ENCODE measurements at regions not wholly inside any gene's neighbourhood (a gene's known extent, or its start where the extent isn't known, plus 50 kb on each side); places are given as distances from the start of the nearest gene placed in this dataset.

GRCh38 chr13:29907670-29908069 lies 57.3 kb upstream of the UBL3 start:
- TF ChIP-seq CTCF (IDR thresholded peaks at IDR 0.05) (no peak), POLR2A (IDR thresholded peaks at IDR 0.05) (no peak)
